ENCODE measurements at regions not wholly inside any gene's neighbourhood (a gene's known extent, or its start where the extent isn't known, plus 50 kb on each side); places are given as distances from the start of the nearest gene placed in this dataset.

DNA sequence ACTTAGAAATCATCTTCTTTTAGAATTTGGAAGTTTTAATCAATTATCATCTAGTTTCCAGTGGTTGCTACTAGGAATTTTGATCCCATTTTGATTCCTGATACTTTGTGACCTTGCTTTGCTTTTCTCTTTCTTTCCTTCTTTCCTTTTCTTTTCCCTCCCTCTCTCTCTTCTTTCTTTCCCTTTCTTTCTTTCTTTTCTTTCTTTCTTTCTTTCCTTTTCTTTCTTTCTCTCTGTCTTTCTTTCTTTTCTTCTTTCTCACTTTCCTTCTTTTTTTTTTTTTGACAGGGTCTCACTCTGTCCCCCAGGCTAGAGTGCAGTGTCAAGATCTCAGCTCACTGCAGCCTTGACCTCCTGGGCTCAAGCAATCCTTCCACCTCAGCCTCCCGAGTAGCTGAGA is 81.5 kb upstream of the OSBPL8 start:
- TF ChIP-seq, protein P1, sequence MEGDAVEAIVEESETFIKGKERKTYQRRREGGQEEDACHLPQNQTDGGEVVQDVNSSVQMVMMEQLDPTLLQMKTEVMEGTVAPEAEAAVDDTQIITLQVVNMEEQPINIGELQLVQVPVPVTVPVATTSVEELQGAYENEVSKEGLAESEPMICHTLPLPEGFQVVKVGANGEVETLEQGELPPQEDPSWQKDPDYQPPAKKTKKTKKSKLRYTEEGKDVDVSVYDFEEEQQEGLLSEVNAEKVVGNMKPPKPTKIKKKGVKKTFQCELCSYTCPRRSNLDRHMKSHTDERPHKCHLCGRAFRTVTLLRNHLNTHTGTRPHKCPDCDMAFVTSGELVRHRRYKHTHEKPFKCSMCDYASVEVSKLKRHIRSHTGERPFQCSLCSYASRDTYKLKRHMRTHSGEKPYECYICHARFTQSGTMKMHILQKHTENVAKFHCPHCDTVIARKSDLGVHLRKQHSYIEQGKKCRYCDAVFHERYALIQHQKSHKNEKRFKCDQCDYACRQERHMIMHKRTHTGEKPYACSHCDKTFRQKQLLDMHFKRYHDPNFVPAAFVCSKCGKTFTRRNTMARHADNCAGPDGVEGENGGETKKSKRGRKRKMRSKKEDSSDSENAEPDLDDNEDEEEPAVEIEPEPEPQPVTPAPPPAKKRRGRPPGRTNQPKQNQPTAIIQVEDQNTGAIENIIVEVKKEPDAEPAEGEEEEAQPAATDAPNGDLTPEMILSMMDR (optimal IDR thresholded peaks at IDR 0.05 in 1 of 3, IDR thresholded peaks at IDR 0.05 in 1 of 3, conservative IDR thresholded peaks at IDR 0.05 in 1 of 3; ENCODE audit: extremely low read depth in 1 of 3, insufficient read depth in 2 of 3, low read length in 3 of 3), result no peak
- TF ChIP-seq EZH2 (IDR thresholded peaks at IDR 0.05; ENCODE audit: low read length), result no peak
